ENCODE measurements at regions not wholly inside any gene's neighbourhood (a gene's known extent, or its start where the extent isn't known, plus 50 kb on each side); places are given as distances from the start of the nearest gene placed in this dataset.

GRCh38 chr13:33725340-33725739 is 92.6 kb upstream of the RFC3 start:
- peak in 1 of 3 donors; percentile 6 for DNase-seq
- peak; percentile 12 for ATAC-seq (ENCODE audit: insufficient read depth, low FRiP score)
- Histone ChIP-seq H3K9me3 (ENCODE audit: control insufficient read depth in 4 of 4, insufficient read depth in 3 of 4, low read length in 3 of 4) (no peaks in the 10 kb centered on the region), H3K36me3 (ENCODE audit: control insufficient read depth in 4 of 4, insufficient read depth in 4 of 4, low read length in 4 of 4) (no peaks in the 10 kb centered on the region), H3K9ac (ENCODE audit: insufficient read depth in 1 of 2, low read length in 2 of 2) (no peak overlapping the region), H3K4me3 (no peak overlapping the region), H3K4me1 (ENCODE audit: control insufficient read depth in 5 of 5, insufficient read depth in 5 of 5, low read length in 5 of 5) (peaks cover 3 to 23% (median 12%) of the 10 kb centered on the region in 5 donors), H3K27ac (ENCODE audit: low read depth in 1 of 2, low read length in 1 of 2) (no peak overlapping the region), H3K27me3 (ENCODE audit: control insufficient read depth in 3 of 3, insufficient read depth in 3 of 3, low read length in 2 of 3) (no peaks in the 10 kb centered on the region)
- no peak for TF ChIP-seq CTCF (IDR thresholded peaks at IDR 0.05; ENCODE audit: control extremely low read depth, extremely low read depth)
- 78 to 87% methylated on average over 2 of the region's 2 CpGs for WGBS, 2 donors

DNA sequence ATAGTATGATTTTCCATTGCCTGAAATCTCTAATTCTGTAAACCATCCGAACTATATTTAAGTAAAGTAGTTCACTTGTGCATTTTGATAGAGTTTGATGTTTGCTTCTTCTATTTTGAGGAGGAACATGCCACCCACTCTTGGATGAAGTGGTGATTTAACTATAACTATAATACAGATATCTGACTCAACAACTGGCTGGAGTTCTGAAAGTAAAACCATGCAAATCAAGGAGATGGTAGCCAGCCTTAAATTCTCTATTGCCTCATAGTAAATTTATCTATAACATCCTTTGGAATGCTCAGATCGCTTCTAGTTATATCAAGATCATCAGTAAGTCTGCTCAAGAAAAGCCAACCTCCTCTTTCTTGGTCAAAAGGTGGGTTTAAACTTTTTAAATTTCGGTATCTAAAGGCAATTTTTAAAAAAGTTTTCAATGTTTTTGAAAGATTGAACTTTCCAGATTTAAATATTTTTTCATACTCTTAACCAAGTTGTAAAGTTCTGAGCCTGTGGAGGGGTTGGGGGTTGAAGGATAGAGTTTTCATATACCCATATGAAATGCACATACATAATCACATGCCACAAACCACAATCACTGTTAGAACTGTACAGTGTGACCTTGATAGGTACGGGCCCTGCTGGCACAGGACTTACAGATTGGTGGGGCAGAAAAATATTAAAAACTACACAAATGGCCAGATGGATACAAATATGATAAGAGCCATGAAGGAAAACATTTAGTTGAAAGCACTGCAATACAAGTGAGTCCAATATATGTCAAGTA is 90.5 kb upstream of the RFC3 start:
- H3K27me3 ChIP-seq (ENCODE audit: control insufficient read depth in 3 of 3, insufficient read depth in 3 of 3, low read length in 2 of 3) = no peaks in the 10 kb centered on the region
- DNase-seq = no peak
- no peak overlapping the region for H3K4me3 ChIP-seq
- H3K9ac ChIP-seq (ENCODE audit: insufficient read depth in 1 of 2, low read length in 2 of 2) = no peak overlapping the region
- H3K4me1 ChIP-seq (ENCODE audit: control insufficient read depth in 5 of 5, insufficient read depth in 5 of 5, low read length in 5 of 5) = peaks cover 0 to 13% (median 8%) of the 10 kb centered on the region in 5 donors
- no peaks in the 10 kb centered on the region for H3K36me3 ChIP-seq (ENCODE audit: control insufficient read depth in 4 of 4, insufficient read depth in 4 of 4, low read length in 4 of 4)
- no peak overlapping the region for H3K27ac ChIP-seq (ENCODE audit: low read depth in 1 of 2, low read length in 1 of 2)
- 80 to 89% methylated on average over 4 of the region's 4 CpGs for WGBS, 2 donors
- ATAC-seq (ENCODE audit: insufficient read depth, low FRiP score) = no peak
- no peak for TF ChIP-seq CTCF (IDR thresholded peaks at IDR 0.05; ENCODE audit: control extremely low read depth, extremely low read depth)
- no peaks in the 10 kb centered on the region for H3K9me3 ChIP-seq (ENCODE audit: control insufficient read depth in 4 of 4, insufficient read depth in 3 of 4, low read length in 3 of 4)

GRCh38 chr13:33728271-33729037 is 89.5 kb upstream of the RFC3 start:
- H3K27ac ChIP-seq (ENCODE audit: low read depth in 1 of 2, low read length in 1 of 2) = peak overlapping the region in 1 of 2 donors; percentile 68
- ATAC-seq (ENCODE audit: insufficient read depth, low FRiP score) = no peak
- no peak overlapping the region for H3K9ac ChIP-seq (ENCODE audit: insufficient read depth in 1 of 2, low read length in 2 of 2)
- H3K4me3 ChIP-seq = no peak overlapping the region
- H3K9me3 ChIP-seq (ENCODE audit: control insufficient read depth in 4 of 4, insufficient read depth in 3 of 4, low read length in 3 of 4) = no peaks in the 10 kb centered on the region
- H3K4me1 ChIP-seq (ENCODE audit: control insufficient read depth in 5 of 5, insufficient read depth in 5 of 5, low read length in 5 of 5) = peaks cover 0 to 7% (median 3%) of the 10 kb centered on the region in 5 donors
- no peaks in the 10 kb centered on the region for H3K27me3 ChIP-seq (ENCODE audit: control insufficient read depth in 3 of 3, insufficient read depth in 3 of 3, low read length in 2 of 3)
- peak in 2 of 3 donors; percentile 14 to 17 for DNase-seq
- H3K36me3 ChIP-seq (ENCODE audit: control insufficient read depth in 4 of 4, insufficient read depth in 4 of 4, low read length in 4 of 4) = no peaks in the 10 kb centered on the region
- WGBS, 2 donors = 35 to 47% methylated on average over 7 of the region's 7 CpGs
- TF ChIP-seq CTCF (IDR thresholded peaks at IDR 0.05; ENCODE audit: control extremely low read depth, extremely low read depth) = no peak

Measured in lung (tissue), 11 donors.